ENCODE measurements at regions not wholly inside any gene's neighbourhood (a gene's known extent, or its start where the extent isn't known, plus 50 kb on each side); places are given as distances from the start of the nearest gene placed in this dataset.

DNA sequence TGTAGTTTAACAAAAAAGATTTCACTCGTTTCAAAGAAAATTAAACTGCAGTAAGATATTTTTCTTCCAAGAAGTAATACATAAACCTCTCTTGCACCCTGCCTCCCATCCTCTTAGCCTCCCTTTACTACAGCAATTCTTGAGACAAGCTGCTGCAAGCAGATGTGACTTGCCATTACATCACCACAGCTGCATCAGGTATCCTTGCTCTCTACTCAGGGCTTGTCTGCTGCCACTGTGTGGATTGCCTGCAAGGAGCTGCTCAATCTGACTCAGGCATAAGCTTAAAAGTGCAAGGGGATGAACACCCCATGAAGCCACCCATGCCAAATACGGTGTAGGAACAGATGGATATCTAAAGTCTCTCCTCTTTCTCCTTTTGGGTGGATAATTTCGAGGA is 609.9 kb downstream of the DNAJB9 start:
- Histone ChIP-seq H3K9ac (no peak overlapping the region), H3K27ac (no peak overlapping the region), H3K9me3 (ENCODE audit: low read depth) (no peaks in the 10 kb centered on the region), H3K4me3 (no peak overlapping the region), H2AFZ (replicated peaks) (no peak overlapping the region), H3K27me3 (no peaks in the 10 kb centered on the region), H3F3A (ENCODE audit: low read depth) (no peaks in the 10 kb centered on the region), H3K79me2 (ENCODE audit: low read depth) (no peaks in the 10 kb centered on the region), H3K4me1 (no peaks in the 10 kb centered on the region), H4K20me1 (ENCODE audit: low read depth) (no peaks in the 10 kb centered on the region), H3K4me2 (no peak overlapping the region), H3K36me3 (no peaks in the 10 kb centered on the region)
- no peak overlapping the region for H3K4me3 Mint-ChIP-seq
- no peaks in the 10 kb centered on the region for H3K4me1 Mint-ChIP-seq
- TF ChIP-seq, protein P1, sequence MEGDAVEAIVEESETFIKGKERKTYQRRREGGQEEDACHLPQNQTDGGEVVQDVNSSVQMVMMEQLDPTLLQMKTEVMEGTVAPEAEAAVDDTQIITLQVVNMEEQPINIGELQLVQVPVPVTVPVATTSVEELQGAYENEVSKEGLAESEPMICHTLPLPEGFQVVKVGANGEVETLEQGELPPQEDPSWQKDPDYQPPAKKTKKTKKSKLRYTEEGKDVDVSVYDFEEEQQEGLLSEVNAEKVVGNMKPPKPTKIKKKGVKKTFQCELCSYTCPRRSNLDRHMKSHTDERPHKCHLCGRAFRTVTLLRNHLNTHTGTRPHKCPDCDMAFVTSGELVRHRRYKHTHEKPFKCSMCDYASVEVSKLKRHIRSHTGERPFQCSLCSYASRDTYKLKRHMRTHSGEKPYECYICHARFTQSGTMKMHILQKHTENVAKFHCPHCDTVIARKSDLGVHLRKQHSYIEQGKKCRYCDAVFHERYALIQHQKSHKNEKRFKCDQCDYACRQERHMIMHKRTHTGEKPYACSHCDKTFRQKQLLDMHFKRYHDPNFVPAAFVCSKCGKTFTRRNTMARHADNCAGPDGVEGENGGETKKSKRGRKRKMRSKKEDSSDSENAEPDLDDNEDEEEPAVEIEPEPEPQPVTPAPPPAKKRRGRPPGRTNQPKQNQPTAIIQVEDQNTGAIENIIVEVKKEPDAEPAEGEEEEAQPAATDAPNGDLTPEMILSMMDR (IDR thresholded peaks at IDR 0.05): no peak
- no peak for TF ChIP-seq EZH2 (IDR thresholded peaks at IDR 0.05)
- no peak for TF ChIP-seq EZH2phosphoT487 (IDR thresholded peaks at IDR 0.05)
- peaks cover 3% of the 10 kb centered on the region for H3K27me3 Mint-ChIP-seq (ENCODE audit: insufficient read depth, low read depth)
- H3K36me3 Mint-ChIP-seq: no peaks in the 10 kb centered on the region
- DNase-seq (ENCODE audit: low spot score): no peak
- no peak overlapping the region for H3K27ac Mint-ChIP-seq
- peaks cover 8% of the 10 kb centered on the region for H3K9me3 Mint-ChIP-seq

DNA sequence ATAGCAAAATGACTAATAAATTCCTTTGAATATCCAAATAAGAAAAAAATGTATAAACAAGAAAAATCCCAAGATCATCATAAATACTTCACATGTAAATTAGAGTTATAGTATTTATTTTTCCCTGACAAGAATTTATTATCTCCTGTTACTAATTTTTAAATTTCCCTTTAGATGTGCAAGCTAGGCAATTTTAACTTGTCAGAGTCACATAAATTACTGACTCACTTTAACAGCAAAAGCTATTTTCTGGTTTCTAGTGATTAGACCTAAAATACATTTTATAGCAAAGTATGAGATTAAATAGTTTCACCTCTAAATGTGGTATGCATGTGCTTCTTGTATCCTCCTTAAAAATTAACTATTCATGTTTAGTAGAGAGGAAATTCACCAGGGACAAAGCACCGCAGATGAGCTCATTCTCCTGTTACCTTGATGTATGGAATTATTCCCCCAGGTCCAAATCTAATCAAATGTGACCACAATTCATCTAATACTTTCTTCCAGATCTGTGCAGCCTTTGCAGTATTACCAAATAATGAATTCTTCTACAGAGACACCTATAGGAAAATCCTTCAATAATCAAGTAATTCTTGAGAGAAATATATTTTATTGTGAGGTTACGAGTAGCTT is 621.2 kb downstream of the DNAJB9 start:
- Mint-ChIP-seq H3K27me3 (ENCODE audit: insufficient read depth, low read depth) (peaks cover 2% of the 10 kb centered on the region), H3K4me3 (no peak overlapping the region), H3K9me3 (no peaks in the 10 kb centered on the region), H3K27ac (no peak overlapping the region), H3K4me1 (no peaks in the 10 kb centered on the region), H3K36me3 (no peaks in the 10 kb centered on the region)
- Histone ChIP-seq H4K20me1 (ENCODE audit: low read depth) (no peaks in the 10 kb centered on the region), H3K4me3 (no peak overlapping the region), H3K9ac (no peak overlapping the region), H3K4me1 (no peaks in the 10 kb centered on the region), H3K36me3 (no peaks in the 10 kb centered on the region), H3K27ac (no peak overlapping the region), H2AFZ (replicated peaks) (no peak overlapping the region), H3K9me3 (ENCODE audit: low read depth) (no peaks in the 10 kb centered on the region), H3K79me2 (ENCODE audit: low read depth) (no peaks in the 10 kb centered on the region), H3F3A (ENCODE audit: low read depth) (no peaks in the 10 kb centered on the region), H3K27me3 (no peaks in the 10 kb centered on the region), H3K4me2 (no peak overlapping the region)
- TF ChIP-seq EZH2 (IDR thresholded peaks at IDR 0.05): no peak
- TF ChIP-seq EZH2phosphoT487 (IDR thresholded peaks at IDR 0.05): no peak
- TF ChIP-seq, protein P1 (IDR thresholded peaks at IDR 0.05): no peak
- no peak for DNase-seq (ENCODE audit: low spot score)

DNA sequence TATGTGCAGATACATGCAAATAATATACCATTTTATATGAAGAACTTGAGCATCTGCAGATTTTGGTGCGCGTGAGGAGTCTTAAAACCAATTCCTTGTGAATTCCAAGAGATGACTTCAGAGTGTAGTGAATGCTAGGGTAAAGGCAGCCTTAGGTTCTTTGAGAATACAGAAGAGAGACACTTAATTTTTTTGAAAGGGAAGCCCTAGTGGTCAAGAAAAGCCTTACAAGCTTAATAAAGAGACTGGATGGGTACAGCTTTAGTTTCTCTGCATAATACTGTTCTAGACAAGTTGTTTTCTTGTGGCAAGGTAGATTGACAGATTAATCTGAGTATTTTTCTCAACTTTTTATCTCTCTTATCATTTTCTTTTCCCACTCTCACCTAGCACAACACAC is 636.5 kb downstream of the DNAJB9 start:
- H3K27me3 Mint-ChIP-seq (ENCODE audit: insufficient read depth, low read depth): no peaks in the 10 kb centered on the region
- no peaks in the 10 kb centered on the region for H4K20me1 ChIP-seq (ENCODE audit: low read depth)
- no peak for DNase-seq (ENCODE audit: low spot score)
- H3K4me3 ChIP-seq: no peak overlapping the region
- no peak overlapping the region for H2AFZ ChIP-seq (replicated peaks)
- no peaks in the 10 kb centered on the region for H3K27me3 ChIP-seq
- H3K27ac ChIP-seq: no peak overlapping the region
- H3K4me1 Mint-ChIP-seq: no peaks in the 10 kb centered on the region
- no peak overlapping the region for H3K4me3 Mint-ChIP-seq
- no peaks in the 10 kb centered on the region for H3K9me3 ChIP-seq (ENCODE audit: low read depth)
- no peaks in the 10 kb centered on the region for H3K9me3 Mint-ChIP-seq
- no peaks in the 10 kb centered on the region for H3F3A ChIP-seq (ENCODE audit: low read depth)
- TF ChIP-seq, protein P1 (IDR thresholded peaks at IDR 0.05): peak; percentile 32
- no peak for TF ChIP-seq EZH2phosphoT487 (IDR thresholded peaks at IDR 0.05)
- TF ChIP-seq EZH2 (IDR thresholded peaks at IDR 0.05): no peak
- H3K4me2 ChIP-seq: no peak overlapping the region
- no peaks in the 10 kb centered on the region for H3K79me2 ChIP-seq (ENCODE audit: low read depth)
- H3K9ac ChIP-seq: no peak overlapping the region
- H3K4me1 ChIP-seq: no peaks in the 10 kb centered on the region
- H3K27ac Mint-ChIP-seq: no peak overlapping the region
- no peaks in the 10 kb centered on the region for H3K36me3 Mint-ChIP-seq
- no peaks in the 10 kb centered on the region for H3K36me3 ChIP-seq

Data from neural progenitor cell (in vitro differentiated cells).